ENCODE measurements at regions not wholly inside any gene's neighbourhood (a gene's known extent, or its start where the extent isn't known, plus 50 kb on each side); places are given as distances from the start of the nearest gene placed in this dataset.

GRCh38 chr9:100729336-100729895, 151.5 kb downstream of the CAVIN4 start:
- no peak for FAIRE-seq
- no peak overlapping the region for H3K27ac ChIP-seq (ENCODE audit: extremely low read length, insufficient read depth, low read length)
- no peak overlapping the region for H2AFZ ChIP-seq (ENCODE audit: low read length)
- no peak for DNase-seq (ENCODE audit: low spot score)
- H3K4me2 ChIP-seq (ENCODE audit: low read depth, low read length) = no peak overlapping the region
- intact Hi-C loops (cut with micrococcal nuclease; ENCODE audit: unreplicated experiment) (no loop called here), in situ Hi-C loops (cut with HindIII; ENCODE audit: extremely low pct_ligation_motif_present, low pct_unique_long_range_greater_than_20kb) (no loop called here)
- no peaks in the 10 kb centered on the region for H4K20me1 ChIP-seq (ENCODE audit: insufficient read depth, low read length)
- H3K4me1 ChIP-seq (ENCODE audit: insufficient read depth, low read length) = no peaks in the 10 kb centered on the region
- no peak overlapping the region for H3K9ac ChIP-seq (ENCODE audit: insufficient read depth, low read depth, low read length)
- no peak for TF ChIP-seq FOXK1 (CRISPR knock-in tag; IDR thresholded peaks at IDR 0.05; ENCODE audit: borderline replicate concordance, low read depth)
- no peak for TF ChIP-seq SRSF9 (IDR thresholded peaks at IDR 0.05; ENCODE audit: borderline replicate concordance, insufficient read depth, low read depth, low read length, poor library complexity, severe bottlenecking)
- no peak for TF ChIP-seq ZNF503 (CRISPR knock-in tag; IDR thresholded peaks at IDR 0.05)
- no peak for TF ChIP-seq ZNF773 (CRISPR knock-in tag; IDR thresholded peaks at IDR 0.05; ENCODE audit: borderline replicate concordance)
- TF ChIP-seq NCOR1 (IDR thresholded peaks at IDR 0.05; ENCODE audit: borderline replicate concordance, low read length) = no peak
- no peak for TF ChIP-seq KDM6A (CRISPR knock-in tag; IDR thresholded peaks at IDR 0.05; ENCODE audit: low read depth)
- no peak for TF ChIP-seq ZNF432 (CRISPR knock-in tag; IDR thresholded peaks at IDR 0.05; ENCODE audit: borderline replicate concordance)
- no peak for TF ChIP-seq TBX2 (CRISPR knock-in tag; IDR thresholded peaks at IDR 0.05; ENCODE audit: borderline replicate concordance)
- TF ChIP-seq DRAP1 (CRISPR knock-in tag; IDR thresholded peaks at IDR 0.05) = no peak
- TF ChIP-seq ESRRA (CRISPR knock-in tag; IDR thresholded peaks at IDR 0.05; ENCODE audit: low read depth) = no peak
- no peak for TF ChIP-seq GATAD2A (CRISPR knock-in tag; IDR thresholded peaks at IDR 0.05)
- no peak for TF ChIP-seq ZNF317 (CRISPR knock-in tag; IDR thresholded peaks at IDR 0.05)
- no peak for TF ChIP-seq EZH2 (conservative IDR thresholded peaks at IDR 0.05; ENCODE audit: low read depth, low read length)
- TF ChIP-seq ZNF12 (CRISPR knock-in tag; IDR thresholded peaks at IDR 0.05) = no peak
- no peak for TF ChIP-seq ZNF709 (CRISPR knock-in tag; IDR thresholded peaks at IDR 0.05)
- TF ChIP-seq ZNF253 (CRISPR knock-in tag; IDR thresholded peaks at IDR 0.05; ENCODE audit: borderline replicate concordance) = no peak
- TF ChIP-seq ZBTB42 (CRISPR knock-in tag; IDR thresholded peaks at IDR 0.05) = no peak
- TF ChIP-seq FOSL2 (CRISPR knock-in tag; IDR thresholded peaks at IDR 0.05) = no peak
- WGBS (ENCODE audit: low lambda C conversion rate) = 81% methylated on average over 2 of the region's 2 CpGs
- CTCF ChIA-PET (ENCODE audit: low intra/inter-chr PET ratio, low total read pairs) = no interaction called here
- H3K27me3 ChIP-seq (ENCODE audit: control insufficient read depth in 1 of 2, insufficient read depth in 2 of 2, low read length in 2 of 2) = no peaks in the 10 kb centered on the region
- H3K79me2 ChIP-seq (ENCODE audit: insufficient read depth, low read length) = no peaks in the 10 kb centered on the region
- H3K9me3 ChIP-seq (ENCODE audit: low read length) = no peaks in the 10 kb centered on the region
- ATAC-seq = no peak
- no TSS peak for BruUV-seq (replicated peaks)
- no peak overlapping the region for H3K4me3 ChIP-seq (replicated peaks in 1 of 3; ENCODE audit: insufficient read depth in 1 of 3, low read depth in 2 of 3, low read length in 3 of 3)
- POLR2A ChIA-PET = no interaction called here
- no peaks in the 10 kb centered on the region for H3K36me3 ChIP-seq (replicated peaks in 1 of 2; ENCODE audit: control insufficient read depth in 1 of 2, insufficient read depth in 2 of 2, low read length in 2 of 2)

Data from HepG2 (cell line).